Sigmoid colon (tissue), 4 donors: ENCODE measurements at regions not wholly inside any gene's neighbourhood (a gene's known extent, or its start where the extent isn't known, plus 50 kb on each side); places are given as distances from the start of the nearest gene placed in this dataset.

Source experiments
- CTCF ChIP-seq, 4 experiments: fragments of 450-650 bp in 3 of 4; fragments of 200-600 bp in 1 of 4; IDR thresholded peaks; one replicate each; pipeline ENCODE4 v1.5.1; 2016 to 2019; ENCODE audit warnings: antibody characterized with exemption in 4 of 4, mild to moderate bottlenecking in 3 of 4, moderate library complexity in 2 of 4
- EP300 ChIP-seq, 4 donors: sonication (generic); formaldehyde crosslinking; IDR thresholded peaks; one replicate each; pipeline ENCODE4 v1.6.1; 2017; ENCODE audit warnings: antibody characterized with exemption in 4 of 4
- POLR2A ChIP-seq, 2 donors: fragments of 450-650 bp; IDR thresholded peaks; one replicate each; pipeline ENCODE4 v1.6.1; 2016; ENCODE audit warnings: antibody characterized with exemption in 2 of 2, mild to moderate bottlenecking in 2 of 2, moderate library complexity in 2 of 2

DNA sequence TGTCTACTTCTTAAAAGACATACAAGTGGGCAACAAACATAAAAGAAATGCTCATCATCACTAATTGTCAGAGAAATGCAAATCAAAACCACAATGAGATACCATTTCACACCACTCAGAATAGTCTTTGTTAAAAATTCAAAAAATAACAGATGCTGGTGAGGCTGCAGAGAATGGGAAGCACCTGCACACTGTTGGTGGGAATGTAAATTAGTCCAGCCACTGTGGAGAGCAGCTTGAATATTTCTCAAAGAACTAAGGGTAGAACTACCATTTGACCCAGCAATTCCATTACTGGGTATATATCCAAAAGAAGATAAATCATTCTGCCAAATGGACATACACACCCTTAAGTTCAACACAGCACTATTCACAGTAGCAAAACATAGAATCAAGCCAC is 61.8 kb upstream of the STEAP1 start:
- TF ChIP-seq CTCF (IDR thresholded peaks at IDR 0.05) (no peak), EP300 (IDR thresholded peaks at IDR 0.05) (no peak), POLR2A (IDR thresholded peaks at IDR 0.05) (no peak)
